Liver (tissue), 3 donors: ENCODE measurements at regions not wholly inside any gene's neighbourhood (a gene's known extent, or its start where the extent isn't known, plus 50 kb on each side); places are given as distances from the start of the nearest gene placed in this dataset.
A peak's percentile ranks its signal among the peaks of the same experiment; 100 is the strongest.

Source experiments
- JUND ChIP-seq, 2 donors: IDR thresholded peaks; 2 replicates each; pipeline ENCODE4 v1.6.1; 2016; ENCODE audit warnings: antibody characterized with exemption in 2 of 2
- RAD21 ChIP-seq, 2 donors: IDR thresholded peaks; 2 replicates each; pipeline ENCODE4 v1.6.1; 2016; ENCODE audit warnings: antibody characterized with exemption in 2 of 2, mild to moderate bottlenecking in 2 of 2
- TAF1 ChIP-seq: conservative IDR thresholded peaks from 2 replicates; pipeline ENCODE4 v1.6.1; 2016; ENCODE audit warnings: antibody characterized with exemption, mild to moderate bottlenecking
- YY1 ChIP-seq: IDR thresholded peaks from 2 replicates; pipeline ENCODE4 v1.6.1; 2016; ENCODE audit warnings: antibody characterized with exemption, mild to moderate bottlenecking
- TF ChIP-seq, protein P1 (sequence below): fragments of 150-350 bp; IDR thresholded peaks from 2 replicates; pipeline ENCODE4 v1.5.1; 2017; ENCODE audit warnings: improper control_type of control experiment, low read depth, low read length; ENCODE audit not compliant: missing input control
- TF ChIP-seq, protein P2 (sequence below): IDR thresholded peaks from 2 replicates; pipeline ENCODE4 v1.6.1; 2016; ENCODE audit warnings: antibody characterized with exemption, mild to moderate bottlenecking
- TF ChIP-seq, protein P3 (sequence below): IDR thresholded peaks from 2 replicates; pipeline ENCODE4 v1.6.1; 2016; ENCODE audit warnings: antibody characterized with exemption
- donor health status: healthy.
- donor health status: healthy.

GRCh38 chr1:213931836-213932235 is 55.9 kb upstream of the PROX1 start:
- TF ChIP-seq RAD21 (IDR thresholded peaks at IDR 0.05) (peak in 1 of 2 donors; percentile 61), YY1 (no peak), JUND (IDR thresholded peaks at IDR 0.05) (no peak), TAF1 (no peak)
- TF ChIP-seq, protein P1, sequence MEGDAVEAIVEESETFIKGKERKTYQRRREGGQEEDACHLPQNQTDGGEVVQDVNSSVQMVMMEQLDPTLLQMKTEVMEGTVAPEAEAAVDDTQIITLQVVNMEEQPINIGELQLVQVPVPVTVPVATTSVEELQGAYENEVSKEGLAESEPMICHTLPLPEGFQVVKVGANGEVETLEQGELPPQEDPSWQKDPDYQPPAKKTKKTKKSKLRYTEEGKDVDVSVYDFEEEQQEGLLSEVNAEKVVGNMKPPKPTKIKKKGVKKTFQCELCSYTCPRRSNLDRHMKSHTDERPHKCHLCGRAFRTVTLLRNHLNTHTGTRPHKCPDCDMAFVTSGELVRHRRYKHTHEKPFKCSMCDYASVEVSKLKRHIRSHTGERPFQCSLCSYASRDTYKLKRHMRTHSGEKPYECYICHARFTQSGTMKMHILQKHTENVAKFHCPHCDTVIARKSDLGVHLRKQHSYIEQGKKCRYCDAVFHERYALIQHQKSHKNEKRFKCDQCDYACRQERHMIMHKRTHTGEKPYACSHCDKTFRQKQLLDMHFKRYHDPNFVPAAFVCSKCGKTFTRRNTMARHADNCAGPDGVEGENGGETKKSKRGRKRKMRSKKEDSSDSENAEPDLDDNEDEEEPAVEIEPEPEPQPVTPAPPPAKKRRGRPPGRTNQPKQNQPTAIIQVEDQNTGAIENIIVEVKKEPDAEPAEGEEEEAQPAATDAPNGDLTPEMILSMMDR: no peak
- TF ChIP-seq, protein P2, sequence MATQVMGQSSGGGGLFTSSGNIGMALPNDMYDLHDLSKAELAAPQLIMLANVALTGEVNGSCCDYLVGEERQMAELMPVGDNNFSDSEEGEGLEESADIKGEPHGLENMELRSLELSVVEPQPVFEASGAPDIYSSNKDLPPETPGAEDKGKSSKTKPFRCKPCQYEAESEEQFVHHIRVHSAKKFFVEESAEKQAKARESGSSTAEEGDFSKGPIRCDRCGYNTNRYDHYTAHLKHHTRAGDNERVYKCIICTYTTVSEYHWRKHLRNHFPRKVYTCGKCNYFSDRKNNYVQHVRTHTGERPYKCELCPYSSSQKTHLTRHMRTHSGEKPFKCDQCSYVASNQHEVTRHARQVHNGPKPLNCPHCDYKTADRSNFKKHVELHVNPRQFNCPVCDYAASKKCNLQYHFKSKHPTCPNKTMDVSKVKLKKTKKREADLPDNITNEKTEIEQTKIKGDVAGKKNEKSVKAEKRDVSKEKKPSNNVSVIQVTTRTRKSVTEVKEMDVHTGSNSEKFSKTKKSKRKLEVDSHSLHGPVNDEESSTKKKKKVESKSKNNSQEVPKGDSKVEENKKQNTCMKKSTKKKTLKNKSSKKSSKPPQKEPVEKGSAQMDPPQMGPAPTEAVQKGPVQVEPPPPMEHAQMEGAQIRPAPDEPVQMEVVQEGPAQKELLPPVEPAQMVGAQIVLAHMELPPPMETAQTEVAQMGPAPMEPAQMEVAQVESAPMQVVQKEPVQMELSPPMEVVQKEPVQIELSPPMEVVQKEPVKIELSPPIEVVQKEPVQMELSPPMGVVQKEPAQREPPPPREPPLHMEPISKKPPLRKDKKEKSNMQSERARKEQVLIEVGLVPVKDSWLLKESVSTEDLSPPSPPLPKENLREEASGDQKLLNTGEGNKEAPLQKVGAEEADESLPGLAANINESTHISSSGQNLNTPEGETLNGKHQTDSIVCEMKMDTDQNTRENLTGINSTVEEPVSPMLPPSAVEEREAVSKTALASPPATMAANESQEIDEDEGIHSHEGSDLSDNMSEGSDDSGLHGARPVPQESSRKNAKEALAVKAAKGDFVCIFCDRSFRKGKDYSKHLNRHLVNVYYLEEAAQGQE: no peak
- TF ChIP-seq, protein P3, sequence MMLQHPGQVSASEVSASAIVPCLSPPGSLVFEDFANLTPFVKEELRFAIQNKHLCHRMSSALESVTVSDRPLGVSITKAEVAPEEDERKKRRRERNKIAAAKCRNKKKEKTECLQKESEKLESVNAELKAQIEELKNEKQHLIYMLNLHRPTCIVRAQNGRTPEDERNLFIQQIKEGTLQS: no peak
